ENCODE measurements at regions not wholly inside any gene's neighbourhood (a gene's known extent, or its start where the extent isn't known, plus 50 kb on each side); places are given as distances from the start of the nearest gene placed in this dataset.

GRCh38 chr3:76897076-76897475 lies 142.8 kb upstream of the ROBO2 start:
- H3K36me3 ChIP-seq, result peaks cover 6% of the 10 kb centered on the region
- intact Hi-C loops (cut with DNase I; ENCODE audit: low total_unique reads), result no loop called here
- H3K27me3 ChIP-seq, result no peaks in the 10 kb centered on the region
- no peaks in the 10 kb centered on the region for H3K4me1 ChIP-seq
- TF ChIP-seq POLR2AphosphoS5 (IDR thresholded peaks at IDR 0.05), result no peak
- no peak for TF ChIP-seq POLR2A (IDR thresholded peaks at IDR 0.05)
- TF ChIP-seq, protein P1, sequence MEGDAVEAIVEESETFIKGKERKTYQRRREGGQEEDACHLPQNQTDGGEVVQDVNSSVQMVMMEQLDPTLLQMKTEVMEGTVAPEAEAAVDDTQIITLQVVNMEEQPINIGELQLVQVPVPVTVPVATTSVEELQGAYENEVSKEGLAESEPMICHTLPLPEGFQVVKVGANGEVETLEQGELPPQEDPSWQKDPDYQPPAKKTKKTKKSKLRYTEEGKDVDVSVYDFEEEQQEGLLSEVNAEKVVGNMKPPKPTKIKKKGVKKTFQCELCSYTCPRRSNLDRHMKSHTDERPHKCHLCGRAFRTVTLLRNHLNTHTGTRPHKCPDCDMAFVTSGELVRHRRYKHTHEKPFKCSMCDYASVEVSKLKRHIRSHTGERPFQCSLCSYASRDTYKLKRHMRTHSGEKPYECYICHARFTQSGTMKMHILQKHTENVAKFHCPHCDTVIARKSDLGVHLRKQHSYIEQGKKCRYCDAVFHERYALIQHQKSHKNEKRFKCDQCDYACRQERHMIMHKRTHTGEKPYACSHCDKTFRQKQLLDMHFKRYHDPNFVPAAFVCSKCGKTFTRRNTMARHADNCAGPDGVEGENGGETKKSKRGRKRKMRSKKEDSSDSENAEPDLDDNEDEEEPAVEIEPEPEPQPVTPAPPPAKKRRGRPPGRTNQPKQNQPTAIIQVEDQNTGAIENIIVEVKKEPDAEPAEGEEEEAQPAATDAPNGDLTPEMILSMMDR (IDR thresholded peaks at IDR 0.05), result no peak
- H3K4me3 ChIP-seq, result no peak overlapping the region
- no peaks in the 10 kb centered on the region for H3K9me3 ChIP-seq
- no peak for DNase-seq (ENCODE audit: low spot score in 2 of 2)
- H3K27ac ChIP-seq, result no peak overlapping the region

- H3K27ac ChIP-seq, result no peak overlapping the region
- DNase-seq (ENCODE audit: low spot score in 2 of 2), result no peak
- H3K4me3 ChIP-seq, result no peak overlapping the region
- no peak for TF ChIP-seq POLR2A (IDR thresholded peaks at IDR 0.05)
- no peak for TF ChIP-seq POLR2AphosphoS5 (IDR thresholded peaks at IDR 0.05)
- TF ChIP-seq, protein P1 (IDR thresholded peaks at IDR 0.05), result no peak
- H3K27me3 ChIP-seq, result no peaks in the 10 kb centered on the region
- H3K36me3 ChIP-seq, result peaks cover 6% of the 10 kb centered on the region
- no peaks in the 10 kb centered on the region for H3K4me1 ChIP-seq
- intact Hi-C loops (cut with DNase I; ENCODE audit: low total_unique reads), result no loop called here
- no peaks in the 10 kb centered on the region for H3K9me3 ChIP-seq
These were observed 139.3 kb upstream of the ROBO2 start for GRCh38 chr3:76900596-76900995.

DNA sequence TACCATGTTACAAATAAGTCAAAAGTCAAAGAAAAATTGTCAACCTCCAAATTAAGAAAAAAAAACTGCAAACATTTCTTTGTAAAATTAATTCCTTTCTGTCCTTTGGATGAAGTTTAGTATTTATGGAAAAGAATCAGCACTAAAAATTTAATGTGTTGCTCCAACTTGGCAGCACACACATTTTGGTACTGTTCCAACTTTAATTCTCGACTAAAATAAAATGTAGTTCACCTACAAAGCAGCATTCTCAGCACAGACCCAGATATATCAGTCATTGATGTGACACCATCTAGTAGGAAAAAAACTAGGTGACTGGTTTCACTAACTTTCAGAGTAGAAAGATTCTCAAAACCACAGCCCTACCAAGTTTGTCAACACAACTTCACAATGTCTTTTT lies 131.7 kb upstream of the ROBO2 start:
- Histone ChIP-seq H3K36me3 (no peaks in the 10 kb centered on the region), H3K4me3 (no peak overlapping the region), H3K27me3 (no peaks in the 10 kb centered on the region), H3K4me1 (no peaks in the 10 kb centered on the region), H3K9me3 (no peaks in the 10 kb centered on the region), H3K27ac (no peak overlapping the region)
- TF ChIP-seq, protein P1 (IDR thresholded peaks at IDR 0.05), result no peak
- no peak for TF ChIP-seq POLR2AphosphoS5 (IDR thresholded peaks at IDR 0.05)
- no peak for TF ChIP-seq POLR2A (IDR thresholded peaks at IDR 0.05)
- intact Hi-C loops (cut with DNase I; ENCODE audit: low total_unique reads), result no loop called here
- DNase-seq (ENCODE audit: low spot score in 2 of 2), result no peak

GRCh38 chr3:76912841-76913383 lies 127.0 kb upstream of the ROBO2 start:
- Histone ChIP-seq H3K27ac (no peak overlapping the region), H3K4me3 (no peak overlapping the region), H3K36me3 (no peaks in the 10 kb centered on the region), H3K27me3 (no peaks in the 10 kb centered on the region), H3K9me3 (no peaks in the 10 kb centered on the region), H3K4me1 (no peaks in the 10 kb centered on the region)
- no peak for TF ChIP-seq POLR2A (IDR thresholded peaks at IDR 0.05)
- TF ChIP-seq, protein P1 (IDR thresholded peaks at IDR 0.05), result no peak
- no peak for DNase-seq (ENCODE audit: low spot score in 2 of 2)
- intact Hi-C loops (cut with DNase I; ENCODE audit: low total_unique reads), result no loop called here

DNA sequence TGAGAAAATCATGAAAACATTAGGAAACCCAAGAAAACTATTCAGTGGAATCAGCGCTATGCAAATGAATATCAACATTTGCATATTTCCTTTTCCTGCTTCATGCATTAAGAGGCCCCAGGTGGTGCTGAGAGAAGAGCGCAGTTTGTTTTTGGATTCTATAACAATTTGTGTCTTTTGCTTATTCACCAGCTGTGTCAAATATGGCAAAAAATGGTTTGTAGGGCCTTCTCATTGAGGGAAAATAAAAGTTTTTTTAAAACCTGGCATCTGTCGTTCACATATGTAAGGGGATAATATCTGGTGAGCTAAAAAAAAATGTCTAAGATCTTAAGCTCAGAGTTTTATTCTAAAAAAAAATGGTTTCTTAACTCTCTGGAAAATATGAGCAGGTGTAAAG lies 122.5 kb upstream of the ROBO2 start:
- DNase-seq (ENCODE audit: low spot score in 2 of 2), result no peak
- no peak for TF ChIP-seq POLR2A (IDR thresholded peaks at IDR 0.05)
- TF ChIP-seq POLR2AphosphoS5 (IDR thresholded peaks at IDR 0.05), result no peak
- H3K9me3 ChIP-seq, result no peaks in the 10 kb centered on the region
- H3K36me3 ChIP-seq, result no peaks in the 10 kb centered on the region
- no peaks in the 10 kb centered on the region for H3K27me3 ChIP-seq
- no peak overlapping the region for H3K4me3 ChIP-seq
- no peak overlapping the region for H3K27ac ChIP-seq
- intact Hi-C loops (cut with DNase I; ENCODE audit: low total_unique reads), result no loop called here
- no peaks in the 10 kb centered on the region for H3K4me1 ChIP-seq

GRCh38 chr3:76920511-76920910 lies 119.4 kb upstream of the ROBO2 start:
- Histone ChIP-seq H3K36me3 (no peaks in the 10 kb centered on the region), H3K9me3 (no peaks in the 10 kb centered on the region), H3K4me3 (no peak overlapping the region), H3K4me1 (no peaks in the 10 kb centered on the region), H3K27ac (no peak overlapping the region), H3K27me3 (no peaks in the 10 kb centered on the region)
- DNase-seq (ENCODE audit: low spot score in 2 of 2), result no peak
- intact Hi-C loops (cut with DNase I; ENCODE audit: low total_unique reads), result no loop called here
- TF ChIP-seq, protein P1 (IDR thresholded peaks at IDR 0.05), result no peak
- TF ChIP-seq POLR2A (IDR thresholded peaks at IDR 0.05), result no peak
- no peak for TF ChIP-seq POLR2AphosphoS5 (IDR thresholded peaks at IDR 0.05)

All from breast epithelium (tissue), 4 donors.